ENCODE measurements at regions not wholly inside any gene's neighbourhood (a gene's known extent, or its start where the extent isn't known, plus 50 kb on each side); places are given as distances from the start of the nearest gene placed in this dataset.

DNA sequence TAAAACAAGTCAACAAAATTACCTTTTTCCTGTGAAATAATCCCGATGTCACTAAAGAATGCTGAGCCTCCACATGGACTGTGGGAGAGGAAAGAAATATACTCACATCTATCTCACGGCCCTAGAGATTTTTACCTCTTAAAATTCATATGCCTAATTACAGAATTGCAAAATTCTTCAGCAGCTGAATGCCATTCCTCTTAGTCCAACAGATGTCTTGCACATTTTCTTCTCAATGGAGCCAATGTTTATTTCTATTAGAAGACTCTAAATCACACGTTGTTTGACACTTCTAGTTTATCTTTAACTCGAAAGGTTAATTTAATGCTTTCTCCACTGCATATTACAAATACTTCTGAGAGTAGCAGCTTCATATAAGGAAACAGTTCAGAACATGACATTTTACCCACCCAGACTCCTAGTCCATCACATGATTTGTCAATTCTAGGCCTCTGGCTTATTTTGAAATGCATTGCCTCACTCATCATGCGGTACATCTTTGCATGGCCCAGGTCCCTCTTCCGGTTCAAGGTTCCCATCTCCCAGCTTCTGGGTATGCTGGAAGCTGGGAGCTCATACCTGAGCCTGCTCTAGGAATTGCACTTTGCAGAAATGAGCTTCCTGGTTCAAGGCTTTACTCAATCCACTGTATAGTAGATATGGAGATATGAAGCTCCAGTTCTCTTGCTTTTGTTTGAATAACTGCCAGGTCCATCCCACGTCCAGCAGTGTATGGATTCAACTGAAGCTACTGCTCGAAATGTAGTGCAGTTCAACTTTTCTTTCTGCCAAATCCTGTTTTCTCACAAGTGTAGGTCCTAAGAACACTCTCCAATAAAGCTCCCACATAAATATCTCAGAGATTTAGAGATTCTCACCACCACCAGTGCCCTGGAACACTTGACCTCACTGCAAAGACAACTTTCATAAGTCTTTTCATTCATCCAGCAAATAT is 306.2 kb downstream of the GPR37 start:
- no peaks in the 10 kb centered on the region for H3K36me3 Mint-ChIP-seq
- Histone ChIP-seq H3K27ac (ENCODE audit: low read length) (no peak overlapping the region), H3K36me3 (ENCODE audit: control insufficient read depth, insufficient read depth, low read length) (no peaks in the 10 kb centered on the region), H3K4me1 (ENCODE audit: control insufficient read depth, insufficient read depth, low read length) (no peaks in the 10 kb centered on the region), H3K9me3 (ENCODE audit: control insufficient read depth, insufficient read depth, low read length) (no peaks in the 10 kb centered on the region), H3K27me3 (ENCODE audit: control insufficient read depth, insufficient read depth, low read length) (no peaks in the 10 kb centered on the region), H3K4me3 (ENCODE audit: low read length) (no peak overlapping the region)
- no peak overlapping the region for H3K4me3 Mint-ChIP-seq
- TF ChIP-seq, protein P1, sequence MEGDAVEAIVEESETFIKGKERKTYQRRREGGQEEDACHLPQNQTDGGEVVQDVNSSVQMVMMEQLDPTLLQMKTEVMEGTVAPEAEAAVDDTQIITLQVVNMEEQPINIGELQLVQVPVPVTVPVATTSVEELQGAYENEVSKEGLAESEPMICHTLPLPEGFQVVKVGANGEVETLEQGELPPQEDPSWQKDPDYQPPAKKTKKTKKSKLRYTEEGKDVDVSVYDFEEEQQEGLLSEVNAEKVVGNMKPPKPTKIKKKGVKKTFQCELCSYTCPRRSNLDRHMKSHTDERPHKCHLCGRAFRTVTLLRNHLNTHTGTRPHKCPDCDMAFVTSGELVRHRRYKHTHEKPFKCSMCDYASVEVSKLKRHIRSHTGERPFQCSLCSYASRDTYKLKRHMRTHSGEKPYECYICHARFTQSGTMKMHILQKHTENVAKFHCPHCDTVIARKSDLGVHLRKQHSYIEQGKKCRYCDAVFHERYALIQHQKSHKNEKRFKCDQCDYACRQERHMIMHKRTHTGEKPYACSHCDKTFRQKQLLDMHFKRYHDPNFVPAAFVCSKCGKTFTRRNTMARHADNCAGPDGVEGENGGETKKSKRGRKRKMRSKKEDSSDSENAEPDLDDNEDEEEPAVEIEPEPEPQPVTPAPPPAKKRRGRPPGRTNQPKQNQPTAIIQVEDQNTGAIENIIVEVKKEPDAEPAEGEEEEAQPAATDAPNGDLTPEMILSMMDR (IDR thresholded peaks at IDR 0.05) = no peak
- ATAC-seq (no peak), DNase-seq (no peak)
- intact Hi-C loops (cut with micrococcal nuclease) = no loop called here
- 73% methylated on average over 7 of the region's 8 CpGs for WGBS (ENCODE audit: insufficient coverage)
- no peaks in the 10 kb centered on the region for H3K4me1 Mint-ChIP-seq
- peaks cover 3 to 10% of the 10 kb centered on the region in 2 donors for H3K9me3 Mint-ChIP-seq
- H3K27ac Mint-ChIP-seq = no peak overlapping the region
- no peaks in the 10 kb centered on the region for H3K27me3 Mint-ChIP-seq (ENCODE audit: low read depth in 2 of 2)

- H3K27ac ChIP-seq (ENCODE audit: low read length) = no peak overlapping the region
- 78% methylated on average over 3 of the region's 3 CpGs for WGBS (ENCODE audit: insufficient coverage)
- TF ChIP-seq, protein P1 (IDR thresholded peaks at IDR 0.05) = no peak
- H3K4me1 Mint-ChIP-seq = no peaks in the 10 kb centered on the region
- intact Hi-C loops (cut with micrococcal nuclease) = no loop called here
- peaks cover 3 to 10% of the 10 kb centered on the region in 2 donors for H3K9me3 Mint-ChIP-seq
- H3K36me3 ChIP-seq (ENCODE audit: control insufficient read depth, insufficient read depth, low read length) = no peaks in the 10 kb centered on the region
- H3K27ac Mint-ChIP-seq = no peak overlapping the region
- H3K27me3 Mint-ChIP-seq (ENCODE audit: low read depth in 2 of 2) = no peaks in the 10 kb centered on the region
- no peak overlapping the region for H3K4me3 Mint-ChIP-seq
- no peaks in the 10 kb centered on the region for H3K4me1 ChIP-seq (ENCODE audit: control insufficient read depth, insufficient read depth, low read length)
- no peak for DNase-seq
- no peaks in the 10 kb centered on the region for H3K9me3 ChIP-seq (ENCODE audit: control insufficient read depth, insufficient read depth, low read length)
- no peak for ATAC-seq
- no peaks in the 10 kb centered on the region for H3K27me3 ChIP-seq (ENCODE audit: control insufficient read depth, insufficient read depth, low read length)
- no peak overlapping the region for H3K4me3 ChIP-seq (ENCODE audit: low read length)
- H3K36me3 Mint-ChIP-seq = no peaks in the 10 kb centered on the region
These were observed 307.8 kb downstream of the GPR37 start for GRCh38 chr7:124457841-124458240.

DNA sequence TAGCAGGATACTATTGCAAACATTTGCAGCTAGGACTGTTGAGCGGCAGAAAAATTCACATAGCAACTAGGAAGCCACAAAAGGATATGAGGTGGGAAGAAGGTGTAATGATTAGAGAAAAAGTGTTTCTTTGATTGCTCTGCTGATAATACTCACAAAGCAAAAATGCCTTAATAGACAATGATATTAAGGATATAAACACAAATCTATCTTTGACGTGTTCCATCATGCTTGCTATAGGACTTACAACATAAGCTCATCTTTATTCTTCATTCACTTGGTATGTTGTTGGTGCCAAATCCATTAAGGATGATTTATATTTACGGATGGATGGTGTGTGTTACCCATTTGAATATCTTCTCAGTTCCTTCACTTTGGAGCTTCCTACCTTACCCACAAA is 309.3 kb downstream of the GPR37 start:
- DNase-seq (no peak), ATAC-seq (no peak)
- Mint-ChIP-seq H3K36me3 (no peaks in the 10 kb centered on the region), H3K27ac (no peak overlapping the region), H3K27me3 (ENCODE audit: low read depth in 2 of 2) (no peaks in the 10 kb centered on the region), H3K9me3 (peaks cover 7 to 9% of the 10 kb centered on the region in 2 donors), H3K4me3 (no peak overlapping the region), H3K4me1 (no peaks in the 10 kb centered on the region)
- no peaks in the 10 kb centered on the region for H3K27me3 ChIP-seq (ENCODE audit: control insufficient read depth, insufficient read depth, low read length)
- H3K36me3 ChIP-seq (ENCODE audit: control insufficient read depth, insufficient read depth, low read length) = no peaks in the 10 kb centered on the region
- no peaks in the 10 kb centered on the region for H3K4me1 ChIP-seq (ENCODE audit: control insufficient read depth, insufficient read depth, low read length)
- H3K4me3 ChIP-seq (ENCODE audit: low read length) = no peak overlapping the region
- TF ChIP-seq, protein P1 (IDR thresholded peaks at IDR 0.05) = no peak
- 100% methylated on average over 1 of the region's 3 CpGs for WGBS (ENCODE audit: insufficient coverage)
- intact Hi-C loops (cut with micrococcal nuclease) = no loop called here
- H3K27ac ChIP-seq (ENCODE audit: low read length) = no peak overlapping the region
- H3K9me3 ChIP-seq (ENCODE audit: control insufficient read depth, insufficient read depth, low read length) = no peaks in the 10 kb centered on the region

Data from natural killer cell (primary cell).